ENCODE measurements at regions not wholly inside any gene's neighbourhood (a gene's known extent, or its start where the extent isn't known, plus 50 kb on each side); places are given as distances from the start of the nearest gene placed in this dataset.

DNA sequence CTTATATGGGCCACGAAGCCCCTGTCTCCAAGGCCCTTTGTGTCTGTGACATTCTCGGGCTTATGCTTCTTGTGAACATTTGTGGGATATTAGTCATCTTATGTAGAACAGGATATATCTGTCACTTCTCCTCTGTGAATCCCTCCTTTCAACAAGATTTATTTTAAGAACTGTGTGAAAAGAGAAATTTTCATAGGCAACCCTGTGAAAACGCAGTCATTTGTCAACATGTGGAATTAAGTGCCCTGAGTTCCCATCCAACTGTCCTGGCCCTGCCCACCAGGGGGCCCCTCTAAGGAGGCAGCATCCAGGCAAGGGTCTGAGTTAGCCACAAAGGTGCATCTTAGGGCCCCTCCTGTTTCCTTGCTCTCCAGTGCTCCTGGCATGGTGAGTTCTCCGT lies 76.8 kb upstream of the CHRNA7 start:
- no peak for TF ChIP-seq EZH2 (IDR thresholded peaks at IDR 0.05; ENCODE audit: insufficient read depth, low read length)
- TF ChIP-seq, protein P1, sequence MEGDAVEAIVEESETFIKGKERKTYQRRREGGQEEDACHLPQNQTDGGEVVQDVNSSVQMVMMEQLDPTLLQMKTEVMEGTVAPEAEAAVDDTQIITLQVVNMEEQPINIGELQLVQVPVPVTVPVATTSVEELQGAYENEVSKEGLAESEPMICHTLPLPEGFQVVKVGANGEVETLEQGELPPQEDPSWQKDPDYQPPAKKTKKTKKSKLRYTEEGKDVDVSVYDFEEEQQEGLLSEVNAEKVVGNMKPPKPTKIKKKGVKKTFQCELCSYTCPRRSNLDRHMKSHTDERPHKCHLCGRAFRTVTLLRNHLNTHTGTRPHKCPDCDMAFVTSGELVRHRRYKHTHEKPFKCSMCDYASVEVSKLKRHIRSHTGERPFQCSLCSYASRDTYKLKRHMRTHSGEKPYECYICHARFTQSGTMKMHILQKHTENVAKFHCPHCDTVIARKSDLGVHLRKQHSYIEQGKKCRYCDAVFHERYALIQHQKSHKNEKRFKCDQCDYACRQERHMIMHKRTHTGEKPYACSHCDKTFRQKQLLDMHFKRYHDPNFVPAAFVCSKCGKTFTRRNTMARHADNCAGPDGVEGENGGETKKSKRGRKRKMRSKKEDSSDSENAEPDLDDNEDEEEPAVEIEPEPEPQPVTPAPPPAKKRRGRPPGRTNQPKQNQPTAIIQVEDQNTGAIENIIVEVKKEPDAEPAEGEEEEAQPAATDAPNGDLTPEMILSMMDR (IDR thresholded peaks at IDR 0.05; ENCODE audit: insufficient read depth, low read depth, low read length): no peak
